Endodermal cell (in vitro differentiated cells): ENCODE measurements at regions not wholly inside any gene's neighbourhood (a gene's known extent, or its start where the extent isn't known, plus 50 kb on each side); places are given as distances from the start of the nearest gene placed in this dataset.
A peak's percentile ranks its signal among the peaks of the same experiment; 100 is the strongest.

Source experiments
- DNase-seq: peaks from one replicate; pipeline ENCODE4 v3.0.0-alpha.2; 2017
- H3K27ac ChIP-seq: 2 replicates; pipeline ENCODE4 v1.5.1; 2013; ENCODE audit warnings: mild to moderate bottlenecking, low read depth, low read length, moderate library complexity
- H3K27me3 ChIP-seq: 2 replicates; pipeline ENCODE4 v1.6.1; 2013; ENCODE audit warnings: mild to moderate bottlenecking, low read length, moderate library complexity; ENCODE audit not compliant: insufficient read depth, control insufficient read depth, poor library complexity, severe bottlenecking
- H3K36me3 ChIP-seq: 2 replicates; pipeline ENCODE4 v1.7.0; 2013; ENCODE audit warnings: mild to moderate bottlenecking, low read length, moderate library complexity; ENCODE audit not compliant: control insufficient read depth, insufficient read depth
- H3K4me1 ChIP-seq: one replicate; pipeline ENCODE4 v1.7.0; 2013; ENCODE audit warnings: low read length; ENCODE audit not compliant: control insufficient read depth, insufficient read depth
- H3K4me3 ChIP-seq: 2 replicates; pipeline ENCODE4 v1.5.1; 2013; ENCODE audit warnings: mild to moderate bottlenecking, low read length, moderate library complexity
- H3K9ac ChIP-seq: 2 replicates; pipeline ENCODE4 v1.6.1; 2013; ENCODE audit warnings: mild to moderate bottlenecking, low read length, moderate library complexity; ENCODE audit not compliant: poor library complexity, severe bottlenecking; ENCODE audit errors: extremely low read depth
- H3K9me3 ChIP-seq: 2 replicates; pipeline ENCODE4 v1.6.1; 2013; ENCODE audit warnings: mild to moderate bottlenecking, low read length, moderate library complexity; ENCODE audit not compliant: control insufficient read depth
- H3K27ac Mint-ChIP-seq: 2 replicates; pipeline ENCODE4 v1.8.0; 2020; ENCODE audit warnings: mixed read lengths
- H3K27me3 Mint-ChIP-seq: 2 replicates; pipeline ENCODE4 v1.8.0; 2021; ENCODE audit warnings: mild to moderate bottlenecking, mixed read lengths; ENCODE audit not compliant: insufficient read depth
- H3K36me3 Mint-ChIP-seq: 2 replicates; pipeline ENCODE4 v1.8.0; 2020; ENCODE audit warnings: low read depth, mixed read lengths
- H3K4me1 Mint-ChIP-seq: 2 replicates; pipeline ENCODE4 v1.8.0; 2020; ENCODE audit warnings: mixed read lengths
- H3K4me3 Mint-ChIP-seq: 2 replicates; pipeline ENCODE4 v1.8.0; 2020; ENCODE audit warnings: mild to moderate bottlenecking, moderate library complexity, mixed read lengths
- H3K9me3 Mint-ChIP-seq: 2 replicates; pipeline ENCODE4 v1.8.0; 2020; ENCODE audit warnings: mild to moderate bottlenecking, mixed read lengths
- CTCF ChIP-seq: fragments of 200-600 bp; sonication (generic); conservative IDR thresholded peaks from 2 replicates; pipeline ENCODE4 v1.5.0; 2021; ENCODE audit warnings: antibody characterized with exemption, mild to moderate bottlenecking
- WGBS, 2 experiments: methylation state at CpG; one replicate each; pipeline versions ENCODE4 v1.1.5 to v1.1.7; 2013; ENCODE audit warnings: missing lambda C conversion rate in 2 of 2, mixed read lengths in 1 of 2; ENCODE audit not compliant: insufficient coverage in 1 of 2, insufficient read length in 1 of 2; 5-methylcytosine and 5-hydroxymethylcytosine counted together

- H3K27ac Mint-ChIP-seq: no peak overlapping the region
- Histone ChIP-seq H3K4me3 (no peak overlapping the region), H3K9me3 (no peaks in the 10 kb centered on the region), H3K36me3 (no peaks in the 10 kb centered on the region), H3K4me1 (no peaks in the 10 kb centered on the region), H3K27me3 (peaks cover 15% of the 10 kb centered on the region), H3K9ac (no peak overlapping the region), H3K27ac (no peak overlapping the region)
- peaks cover 7% of the 10 kb centered on the region for H3K4me1 Mint-ChIP-seq
- no peaks in the 10 kb centered on the region for H3K9me3 Mint-ChIP-seq
- no peaks in the 10 kb centered on the region for H3K36me3 Mint-ChIP-seq
- no peak overlapping the region for H3K4me3 Mint-ChIP-seq
- DNase-seq: no peak
- 85 to 87% methylated on average over 3 to 5 of the region's 5 CpGs for WGBS, 2 experiments
- peak; percentile 37 for TF ChIP-seq CTCF
- H3K27me3 Mint-ChIP-seq: peaks cover 14% of the 10 kb centered on the region
Measured at GRCh38 chr12:107372229-107372658, 278.9 kb upstream of the CRY1 start.

- Histone ChIP-seq H3K36me3 (no peaks in the 10 kb centered on the region), H3K27ac (no peak overlapping the region), H3K4me3 (no peak overlapping the region), H3K27me3 (peaks cover 13% of the 10 kb centered on the region), H3K4me1 (no peaks in the 10 kb centered on the region), H3K9me3 (no peaks in the 10 kb centered on the region), H3K9ac (no peak overlapping the region)
- no peak for DNase-seq
- Mint-ChIP-seq H3K4me1 (peaks cover 7% of the 10 kb centered on the region), H3K36me3 (no peaks in the 10 kb centered on the region), H3K9me3 (no peaks in the 10 kb centered on the region), H3K27me3 (peaks cover 13% of the 10 kb centered on the region), H3K27ac (no peak overlapping the region), H3K4me3 (no peak overlapping the region)
- 84 to 100% methylated on average over 1 to 3 of the region's 3 CpGs for WGBS, 2 experiments
- no peak for TF ChIP-seq CTCF
Measured at GRCh38 chr12:107373238-107373809, 280.0 kb upstream of the CRY1 start.

GRCh38 chr12:107374161-107374840 is 281.0 kb upstream of the CRY1 start:
- Histone ChIP-seq H3K9ac (no peak overlapping the region), H3K4me1 (no peaks in the 10 kb centered on the region), H3K27ac (no peak overlapping the region), H3K27me3 (peaks cover 5% of the 10 kb centered on the region), H3K9me3 (no peaks in the 10 kb centered on the region), H3K4me3 (no peak overlapping the region), H3K36me3 (no peaks in the 10 kb centered on the region)
- Mint-ChIP-seq H3K4me1 (peaks cover 7% of the 10 kb centered on the region), H3K36me3 (no peaks in the 10 kb centered on the region), H3K27ac (no peak overlapping the region), H3K4me3 (no peak overlapping the region), H3K27me3 (peaks cover 12% of the 10 kb centered on the region), H3K9me3 (no peaks in the 10 kb centered on the region)
- no peak for TF ChIP-seq CTCF
- no peak for DNase-seq
- WGBS, 2 experiments: 72 to 90% methylated on average over 6 to 10 of the region's 10 CpGs
